ENCODE measurements at regions not wholly inside any gene's neighbourhood (a gene's known extent, or its start where the extent isn't known, plus 50 kb on each side); places are given as distances from the start of the nearest gene placed in this dataset.

GRCh38 chr14:100432652-100433427 is 109.7 kb downstream of the SLC25A47 start:
- Histone ChIP-seq H3K9ac (ENCODE audit: insufficient read depth, low read length) (no peak overlapping the region), H3K4me2 (ENCODE audit: extremely low read depth, insufficient read depth, low read length) (no peak overlapping the region), H3K27me3 (ENCODE audit: control insufficient read depth, insufficient read depth, low read length) (no peaks in the 10 kb centered on the region), H2AFZ (ENCODE audit: low read length) (no peak overlapping the region), H3K27ac (ENCODE audit: insufficient read depth, low read length) (no peak overlapping the region), H4K20me1 (ENCODE audit: control insufficient read depth, extremely low read depth, insufficient read depth, low read length) (no peaks in the 10 kb centered on the region), H3K4me1 (ENCODE audit: control insufficient read depth, extremely low read depth, insufficient read depth, low read length) (no peaks in the 10 kb centered on the region), H3K4me3 (replicated peaks in 1 of 4; ENCODE audit: control extremely low read depth in 1 of 4, insufficient read depth in 1 of 4, low read depth in 3 of 4, low read length in 4 of 4) (no peak overlapping the region), H3K9me3 (ENCODE audit: control insufficient read depth, insufficient read depth, low read depth, low read length) (no peaks in the 10 kb centered on the region), H3K79me2 (ENCODE audit: control insufficient read depth, insufficient read depth, low read length) (no peaks in the 10 kb centered on the region), H3K36me3 (ENCODE audit: control insufficient read depth, insufficient read depth, low read length) (peaks cover 1% of the 10 kb centered on the region)
- no peak for DNase-seq (ENCODE audit: low read depth in 2 of 2)
- no peak for TF ChIP-seq CTCF (conservative IDR thresholded peaks at IDR 0.05 in 1 of 2, IDR thresholded peaks at IDR 0.05 in 1 of 2; ENCODE audit: low read depth in 1 of 2, low read length in 2 of 2)
- no peak for TF ChIP-seq EZH2 (IDR thresholded peaks at IDR 0.05; ENCODE audit: low read length, missing control alignments)

- Histone ChIP-seq H3K4me2 (ENCODE audit: extremely low read depth, insufficient read depth, low read length) (no peak overlapping the region), H3K9ac (ENCODE audit: insufficient read depth, low read length) (no peak overlapping the region), H3K27ac (ENCODE audit: insufficient read depth, low read length) (no peak overlapping the region), H3K27me3 (ENCODE audit: control insufficient read depth, insufficient read depth, low read length) (no peaks in the 10 kb centered on the region), H4K20me1 (ENCODE audit: control insufficient read depth, extremely low read depth, insufficient read depth, low read length) (no peaks in the 10 kb centered on the region), H3K36me3 (ENCODE audit: control insufficient read depth, insufficient read depth, low read length) (peaks cover 1% of the 10 kb centered on the region), H2AFZ (ENCODE audit: low read length) (no peak overlapping the region), H3K4me1 (ENCODE audit: control insufficient read depth, extremely low read depth, insufficient read depth, low read length) (no peaks in the 10 kb centered on the region), H3K9me3 (ENCODE audit: control insufficient read depth, insufficient read depth, low read depth, low read length) (no peaks in the 10 kb centered on the region), H3K4me3 (replicated peaks in 1 of 4; ENCODE audit: control extremely low read depth in 1 of 4, insufficient read depth in 1 of 4, low read depth in 3 of 4, low read length in 4 of 4) (no peak overlapping the region), H3K79me2 (ENCODE audit: control insufficient read depth, insufficient read depth, low read length) (no peaks in the 10 kb centered on the region)
- no peak for DNase-seq (ENCODE audit: low read depth in 2 of 2)
- TF ChIP-seq CTCF (conservative IDR thresholded peaks at IDR 0.05 in 1 of 2, IDR thresholded peaks at IDR 0.05 in 1 of 2; ENCODE audit: low read depth in 1 of 2, low read length in 2 of 2), result no peak
Observed at GRCh38 chr14:100433428-100433814, 110.3 kb downstream of the SLC25A47 start.

GRCh38 chr14:100434033-100434601 is 111.0 kb downstream of the SLC25A47 start:
- H3K9me3 ChIP-seq (ENCODE audit: control insufficient read depth, insufficient read depth, low read depth, low read length), result no peaks in the 10 kb centered on the region
- no peak overlapping the region for H3K4me3 ChIP-seq (replicated peaks in 1 of 4; ENCODE audit: control extremely low read depth in 1 of 4, insufficient read depth in 1 of 4, low read depth in 3 of 4, low read length in 4 of 4)
- DNase-seq (ENCODE audit: low read depth in 2 of 2), result no peak
- H3K4me1 ChIP-seq (ENCODE audit: control insufficient read depth, extremely low read depth, insufficient read depth, low read length), result no peaks in the 10 kb centered on the region
- H3K4me2 ChIP-seq (ENCODE audit: extremely low read depth, insufficient read depth, low read length), result no peak overlapping the region
- no peak for TF ChIP-seq EZH2 (IDR thresholded peaks at IDR 0.05; ENCODE audit: low read length, missing control alignments)
- TF ChIP-seq CTCF (conservative IDR thresholded peaks at IDR 0.05 in 1 of 2, IDR thresholded peaks at IDR 0.05 in 1 of 2; ENCODE audit: low read depth in 1 of 2, low read length in 2 of 2), result no peak
- H3K79me2 ChIP-seq (ENCODE audit: control insufficient read depth, insufficient read depth, low read length), result no peaks in the 10 kb centered on the region
- H2AFZ ChIP-seq (ENCODE audit: low read length), result no peak overlapping the region
- H3K9ac ChIP-seq (ENCODE audit: insufficient read depth, low read length), result no peak overlapping the region
- H3K36me3 ChIP-seq (ENCODE audit: control insufficient read depth, insufficient read depth, low read length), result peaks cover 1% of the 10 kb centered on the region
- H3K27ac ChIP-seq (ENCODE audit: insufficient read depth, low read length), result no peak overlapping the region
- H3K27me3 ChIP-seq (ENCODE audit: control insufficient read depth, insufficient read depth, low read length), result no peaks in the 10 kb centered on the region
- no peaks in the 10 kb centered on the region for H4K20me1 ChIP-seq (ENCODE audit: control insufficient read depth, extremely low read depth, insufficient read depth, low read length)

Data from fibroblast of lung (primary cell).